ENCODE measurements at regions not wholly inside any gene's neighbourhood (a gene's known extent, or its start where the extent isn't known, plus 50 kb on each side); places are given as distances from the start of the nearest gene placed in this dataset.

- Mint-ChIP-seq H3K9me3 (no peaks in the 10 kb centered on the region), H3K4me3 (no peak overlapping the region), H3K36me3 (ENCODE audit: low read depth) (no peaks in the 10 kb centered on the region), H3K27me3 (ENCODE audit: insufficient read depth, low read depth, poor library complexity) (peaks cover 2% of the 10 kb centered on the region), H3K4me1 (peaks cover 8% of the 10 kb centered on the region; the same call in 2 of the 3 replicates), H3K27ac (no peak overlapping the region)
- DNase-seq (ENCODE audit: low spot score) (no peak), ATAC-seq (no peak)
- Histone ChIP-seq H3K27ac (ENCODE audit: low read depth) (no peak overlapping the region), H3K27me3 (ENCODE audit: insufficient read depth) (no peaks in the 10 kb centered on the region), H3K4me1 (ENCODE audit: insufficient read depth) (no peaks in the 10 kb centered on the region), H3K9me2 (ENCODE audit: insufficient read depth) (no peaks in the 10 kb centered on the region), H2AFZ (no peak overlapping the region), H3K79me2 (replicated peaks; ENCODE audit: insufficient read depth) (no peaks in the 10 kb centered on the region), H3K4me2 (no peak overlapping the region), H3K4me3 (no peak overlapping the region), H3F3A (replicated peaks; ENCODE audit: low read depth) (no peaks in the 10 kb centered on the region), H4K20me1 (replicated peaks; ENCODE audit: insufficient read depth) (no peaks in the 10 kb centered on the region), H3K36me3 (ENCODE audit: insufficient read depth) (no peaks in the 10 kb centered on the region)
- TF ChIP-seq, protein P1, sequence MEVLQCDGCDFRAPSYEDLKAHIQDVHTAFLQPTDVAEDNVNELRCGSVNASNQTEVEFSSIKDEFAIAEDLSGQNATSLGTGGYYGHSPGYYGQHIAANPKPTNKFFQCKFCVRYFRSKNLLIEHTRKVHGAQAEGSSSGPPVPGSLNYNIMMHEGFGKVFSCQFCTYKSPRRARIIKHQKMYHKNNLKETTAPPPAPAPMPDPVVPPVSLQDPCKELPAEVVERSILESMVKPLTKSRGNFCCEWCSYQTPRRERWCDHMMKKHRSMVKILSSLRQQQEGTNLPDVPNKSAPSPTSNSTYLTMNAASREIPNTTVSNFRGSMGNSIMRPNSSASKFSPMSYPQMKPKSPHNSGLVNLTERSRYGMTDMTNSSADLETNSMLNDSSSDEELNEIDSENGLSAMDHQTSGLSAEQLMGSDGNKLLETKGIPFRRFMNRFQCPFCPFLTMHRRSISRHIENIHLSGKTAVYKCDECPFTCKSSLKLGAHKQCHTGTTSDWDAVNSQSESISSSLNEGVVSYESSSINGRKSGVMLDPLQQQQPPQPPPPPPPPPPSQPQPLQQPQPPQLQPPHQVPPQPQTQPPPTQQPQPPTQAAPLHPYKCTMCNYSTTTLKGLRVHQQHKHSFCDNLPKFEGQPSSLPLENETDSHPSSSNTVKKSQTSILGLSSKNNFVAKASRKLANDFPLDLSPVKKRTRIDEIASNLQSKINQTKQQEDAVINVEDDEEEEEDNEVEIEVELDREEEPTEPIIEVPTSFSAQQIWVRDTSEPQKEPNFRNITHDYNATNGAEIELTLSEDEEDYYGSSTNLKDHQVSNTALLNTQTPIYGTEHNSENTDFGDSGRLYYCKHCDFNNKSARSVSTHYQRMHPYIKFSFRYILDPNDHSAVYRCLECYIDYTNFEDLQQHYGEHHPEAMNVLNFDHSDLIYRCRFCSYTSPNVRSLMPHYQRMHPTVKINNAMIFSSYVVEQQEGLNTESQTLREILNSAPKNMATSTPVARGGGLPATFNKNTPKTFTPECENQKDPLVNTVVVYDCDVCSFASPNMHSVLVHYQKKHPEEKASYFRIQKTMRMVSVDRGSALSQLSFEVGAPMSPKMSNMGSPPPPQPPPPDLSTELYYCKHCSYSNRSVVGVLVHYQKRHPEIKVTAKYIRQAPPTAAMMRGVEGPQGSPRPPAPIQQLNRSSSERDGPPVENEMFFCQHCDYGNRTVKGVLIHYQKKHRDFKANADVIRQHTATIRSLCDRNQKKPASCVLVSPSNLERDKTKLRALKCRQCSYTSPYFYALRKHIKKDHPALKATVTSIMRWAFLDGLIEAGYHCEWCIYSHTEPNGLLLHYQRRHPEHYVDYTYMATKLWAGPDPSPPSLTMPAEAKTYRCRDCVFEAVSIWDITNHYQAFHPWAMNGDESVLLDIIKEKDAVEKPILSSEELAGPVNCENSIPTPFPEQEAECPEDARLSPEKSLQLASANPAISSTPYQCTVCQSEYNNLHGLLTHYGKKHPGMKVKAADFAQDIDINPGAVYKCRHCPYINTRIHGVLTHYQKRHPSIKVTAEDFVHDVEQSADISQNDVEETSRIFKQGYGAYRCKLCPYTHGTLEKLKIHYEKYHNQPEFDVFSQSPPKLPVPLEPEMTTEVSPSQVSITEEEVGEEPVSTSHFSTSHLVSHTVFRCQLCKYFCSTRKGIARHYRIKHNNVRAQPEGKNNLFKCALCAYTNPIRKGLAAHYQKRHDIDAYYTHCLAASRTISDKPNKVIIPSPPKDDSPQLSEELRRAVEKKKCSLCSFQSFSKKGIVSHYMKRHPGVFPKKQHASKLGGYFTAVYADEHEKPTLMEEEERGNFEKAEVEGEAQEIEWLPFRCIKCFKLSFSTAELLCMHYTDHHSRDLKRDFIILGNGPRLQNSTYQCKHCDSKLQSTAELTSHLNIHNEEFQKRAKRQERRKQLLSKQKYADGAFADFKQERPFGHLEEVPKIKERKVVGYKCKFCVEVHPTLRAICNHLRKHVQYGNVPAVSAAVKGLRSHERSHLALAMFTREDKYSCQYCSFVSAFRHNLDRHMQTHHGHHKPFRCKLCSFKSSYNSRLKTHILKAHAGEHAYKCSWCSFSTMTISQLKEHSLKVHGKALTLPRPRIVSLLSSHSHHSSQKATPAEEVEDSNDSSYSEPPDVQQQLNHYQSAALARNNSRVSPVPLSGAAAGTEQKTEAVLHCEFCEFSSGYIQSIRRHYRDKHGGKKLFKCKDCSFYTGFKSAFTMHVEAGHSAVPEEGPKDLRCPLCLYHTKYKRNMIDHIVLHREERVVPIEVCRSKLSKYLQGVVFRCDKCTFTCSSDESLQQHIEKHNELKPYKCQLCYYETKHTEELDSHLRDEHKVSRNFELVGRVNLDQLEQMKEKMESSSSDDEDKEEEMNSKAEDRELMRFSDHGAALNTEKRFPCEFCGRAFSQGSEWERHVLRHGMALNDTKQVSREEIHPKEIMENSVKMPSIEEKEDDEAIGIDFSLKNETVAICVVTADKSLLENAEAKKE (CRISPR knock-in tag; IDR thresholded peaks at IDR 0.05) = no peak
- no peak for TF ChIP-seq NANOG (IDR thresholded peaks at IDR 0.05; ENCODE audit: borderline replicate concordance)
- no peak for TF ChIP-seq ZNF331 (CRISPR knock-in tag; IDR thresholded peaks at IDR 0.05; ENCODE audit: low read depth)
- TF ChIP-seq, protein P2, sequence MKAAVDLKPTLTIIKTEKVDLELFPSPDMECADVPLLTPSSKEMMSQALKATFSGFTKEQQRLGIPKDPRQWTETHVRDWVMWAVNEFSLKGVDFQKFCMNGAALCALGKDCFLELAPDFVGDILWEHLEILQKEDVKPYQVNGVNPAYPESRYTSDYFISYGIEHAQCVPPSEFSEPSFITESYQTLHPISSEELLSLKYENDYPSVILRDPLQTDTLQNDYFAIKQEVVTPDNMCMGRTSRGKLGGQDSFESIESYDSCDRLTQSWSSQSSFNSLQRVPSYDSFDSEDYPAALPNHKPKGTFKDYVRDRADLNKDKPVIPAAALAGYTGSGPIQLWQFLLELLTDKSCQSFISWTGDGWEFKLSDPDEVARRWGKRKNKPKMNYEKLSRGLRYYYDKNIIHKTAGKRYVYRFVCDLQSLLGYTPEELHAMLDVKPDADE (IDR thresholded peaks at IDR 0.05) = no peak
- TF ChIP-seq JUNB (IDR thresholded peaks at IDR 0.05; ENCODE audit: unreplicated experiment) = no peak
- no peak for TF ChIP-seq CREB1 (CRISPR knock-in tag; IDR thresholded peaks at IDR 0.05; ENCODE audit: low read depth)
- no peak for TF ChIP-seq EZH2 (IDR thresholded peaks at IDR 0.05; ENCODE audit: low read depth, unreplicated experiment)
- no peak for TF ChIP-seq POLR2AphosphoS5 (IDR thresholded peaks at IDR 0.05; ENCODE audit: low read depth)
- TF ChIP-seq ZNF114 (CRISPR knock-in tag; IDR thresholded peaks at IDR 0.05) = no peak
- TF ChIP-seq STAT1 (IDR thresholded peaks at IDR 0.05; ENCODE audit: unreplicated experiment) = no peak
- TF ChIP-seq, protein P3, sequence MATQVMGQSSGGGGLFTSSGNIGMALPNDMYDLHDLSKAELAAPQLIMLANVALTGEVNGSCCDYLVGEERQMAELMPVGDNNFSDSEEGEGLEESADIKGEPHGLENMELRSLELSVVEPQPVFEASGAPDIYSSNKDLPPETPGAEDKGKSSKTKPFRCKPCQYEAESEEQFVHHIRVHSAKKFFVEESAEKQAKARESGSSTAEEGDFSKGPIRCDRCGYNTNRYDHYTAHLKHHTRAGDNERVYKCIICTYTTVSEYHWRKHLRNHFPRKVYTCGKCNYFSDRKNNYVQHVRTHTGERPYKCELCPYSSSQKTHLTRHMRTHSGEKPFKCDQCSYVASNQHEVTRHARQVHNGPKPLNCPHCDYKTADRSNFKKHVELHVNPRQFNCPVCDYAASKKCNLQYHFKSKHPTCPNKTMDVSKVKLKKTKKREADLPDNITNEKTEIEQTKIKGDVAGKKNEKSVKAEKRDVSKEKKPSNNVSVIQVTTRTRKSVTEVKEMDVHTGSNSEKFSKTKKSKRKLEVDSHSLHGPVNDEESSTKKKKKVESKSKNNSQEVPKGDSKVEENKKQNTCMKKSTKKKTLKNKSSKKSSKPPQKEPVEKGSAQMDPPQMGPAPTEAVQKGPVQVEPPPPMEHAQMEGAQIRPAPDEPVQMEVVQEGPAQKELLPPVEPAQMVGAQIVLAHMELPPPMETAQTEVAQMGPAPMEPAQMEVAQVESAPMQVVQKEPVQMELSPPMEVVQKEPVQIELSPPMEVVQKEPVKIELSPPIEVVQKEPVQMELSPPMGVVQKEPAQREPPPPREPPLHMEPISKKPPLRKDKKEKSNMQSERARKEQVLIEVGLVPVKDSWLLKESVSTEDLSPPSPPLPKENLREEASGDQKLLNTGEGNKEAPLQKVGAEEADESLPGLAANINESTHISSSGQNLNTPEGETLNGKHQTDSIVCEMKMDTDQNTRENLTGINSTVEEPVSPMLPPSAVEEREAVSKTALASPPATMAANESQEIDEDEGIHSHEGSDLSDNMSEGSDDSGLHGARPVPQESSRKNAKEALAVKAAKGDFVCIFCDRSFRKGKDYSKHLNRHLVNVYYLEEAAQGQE (IDR thresholded peaks at IDR 0.05; ENCODE audit: unreplicated experiment) = no peak
- TF ChIP-seq CTCF (conservative IDR thresholded peaks at IDR 0.05; ENCODE audit: low read depth in 2 of 2) = no peak
- TF ChIP-seq EZH2phosphoT487 (IDR thresholded peaks at IDR 0.05; ENCODE audit: unreplicated experiment) = no peak
Measured at GRCh38 chrX:112254896-112255295, 172.3 kb upstream of the TRPC5 start.
